ENCODE measurements at regions not wholly inside any gene's neighbourhood (a gene's known extent, or its start where the extent isn't known, plus 50 kb on each side); places are given as distances from the start of the nearest gene placed in this dataset.

DNA sequence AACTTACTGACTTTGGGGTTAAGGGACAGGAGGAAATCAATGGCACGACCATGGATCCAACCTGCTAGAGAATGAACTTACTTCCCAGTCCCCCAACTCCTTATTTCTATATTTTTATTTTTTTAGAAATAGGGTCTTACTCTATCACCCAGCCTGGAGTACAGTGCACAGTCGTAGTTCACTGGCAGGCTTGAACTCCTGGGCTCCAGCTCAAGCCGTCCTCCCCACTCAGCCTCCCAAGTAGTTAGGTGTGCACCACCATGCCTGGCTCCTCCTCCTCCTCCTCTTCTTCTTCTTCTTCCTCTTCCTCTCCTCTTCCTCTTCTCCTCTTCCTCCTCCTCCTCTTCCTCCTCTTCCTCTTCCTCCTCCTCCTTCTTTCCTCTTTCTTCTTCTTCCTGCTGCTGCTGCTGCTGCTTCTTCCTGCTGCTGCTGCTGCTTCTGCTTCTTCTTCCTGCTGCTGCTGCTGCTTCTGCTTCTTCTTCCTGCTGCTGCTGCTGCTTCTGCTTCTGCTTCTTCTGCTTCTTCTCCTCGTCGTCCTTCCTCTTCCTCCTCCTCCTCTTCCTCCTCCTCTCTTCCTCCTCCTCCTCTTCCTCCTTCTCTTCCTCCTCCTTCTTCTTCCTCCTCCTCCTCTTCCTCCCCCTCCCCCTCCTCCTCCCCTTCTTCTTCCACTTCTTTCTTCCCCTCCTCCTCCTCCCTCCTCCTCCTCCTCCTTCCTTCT lies 390.1 kb upstream of the RGS6 start:
- Histone ChIP-seq H3K36me3 (no peaks in the 10 kb centered on the region), H3K27ac (no peak overlapping the region), H3K4me1 (peaks cover 0 to 3% (median 0%) of the 10 kb centered on the region in 4 donors), H3K4me3 (no peak overlapping the region), H3K27me3 (no peaks in the 10 kb centered on the region), H3K9me3 (no peaks in the 10 kb centered on the region)
- DNase-seq (no peak), ATAC-seq (no peak)
- TF ChIP-seq, protein P1, sequence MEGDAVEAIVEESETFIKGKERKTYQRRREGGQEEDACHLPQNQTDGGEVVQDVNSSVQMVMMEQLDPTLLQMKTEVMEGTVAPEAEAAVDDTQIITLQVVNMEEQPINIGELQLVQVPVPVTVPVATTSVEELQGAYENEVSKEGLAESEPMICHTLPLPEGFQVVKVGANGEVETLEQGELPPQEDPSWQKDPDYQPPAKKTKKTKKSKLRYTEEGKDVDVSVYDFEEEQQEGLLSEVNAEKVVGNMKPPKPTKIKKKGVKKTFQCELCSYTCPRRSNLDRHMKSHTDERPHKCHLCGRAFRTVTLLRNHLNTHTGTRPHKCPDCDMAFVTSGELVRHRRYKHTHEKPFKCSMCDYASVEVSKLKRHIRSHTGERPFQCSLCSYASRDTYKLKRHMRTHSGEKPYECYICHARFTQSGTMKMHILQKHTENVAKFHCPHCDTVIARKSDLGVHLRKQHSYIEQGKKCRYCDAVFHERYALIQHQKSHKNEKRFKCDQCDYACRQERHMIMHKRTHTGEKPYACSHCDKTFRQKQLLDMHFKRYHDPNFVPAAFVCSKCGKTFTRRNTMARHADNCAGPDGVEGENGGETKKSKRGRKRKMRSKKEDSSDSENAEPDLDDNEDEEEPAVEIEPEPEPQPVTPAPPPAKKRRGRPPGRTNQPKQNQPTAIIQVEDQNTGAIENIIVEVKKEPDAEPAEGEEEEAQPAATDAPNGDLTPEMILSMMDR (IDR thresholded peaks at IDR 0.05): no peak
- TF ChIP-seq POLR2A (IDR thresholded peaks at IDR 0.05): no peak
- WGBS (ENCODE audit: insufficient coverage, low coverage, low lambda C conversion rate, missing lambda C conversion rate): 58% methylated on average over 4 of the region's 5 CpGs
- intact Hi-C loops (cut with DNase I): no loop called here

DNA sequence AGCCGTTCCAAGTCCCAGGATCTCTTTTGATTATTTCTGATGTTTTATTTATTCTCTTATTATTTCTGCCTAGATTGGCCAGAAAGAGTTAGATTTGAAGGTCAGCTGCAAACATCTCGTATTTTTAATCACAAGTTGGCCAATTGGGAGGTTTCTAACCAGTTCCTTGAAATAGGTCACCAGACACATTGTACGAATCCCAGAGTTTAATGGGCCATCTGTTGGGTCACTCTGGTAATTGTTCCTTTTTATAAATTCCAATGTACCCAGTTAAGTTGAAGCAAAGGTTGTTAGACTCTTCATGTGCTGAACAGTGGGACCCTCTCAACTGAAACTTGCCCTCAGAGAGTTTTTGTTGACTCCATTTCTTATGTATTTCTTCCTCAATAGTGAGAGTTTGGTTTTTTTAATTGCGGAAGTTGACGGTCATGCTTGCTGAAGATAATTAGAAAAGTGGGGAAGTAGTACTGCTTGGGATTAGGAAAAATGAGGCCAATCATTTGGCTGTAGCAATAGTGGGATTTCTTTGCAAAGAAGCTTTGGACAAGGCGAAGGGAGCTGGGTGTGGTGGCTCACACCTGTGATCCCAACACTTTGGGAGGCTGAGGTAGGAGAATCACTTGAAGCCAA lies 382.7 kb upstream of the RGS6 start:
- Histone ChIP-seq H3K36me3 (no peaks in the 10 kb centered on the region), H3K4me1 (peaks cover 0 to 14% (median 0%) of the 10 kb centered on the region in 4 donors), H3K4me3 (no peak overlapping the region), H3K27me3 (no peaks in the 10 kb centered on the region), H3K27ac (no peak overlapping the region), H3K9me3 (no peaks in the 10 kb centered on the region)
- ATAC-seq (no peak), DNase-seq (no peak)
- intact Hi-C loops (cut with DNase I): no loop called here
- TF ChIP-seq POLR2A (IDR thresholded peaks at IDR 0.05): no peak
- TF ChIP-seq, protein P1 (IDR thresholded peaks at IDR 0.05): no peak
- 82% methylated on average over 6 of the region's 6 CpGs for WGBS (ENCODE audit: insufficient coverage, low coverage, low lambda C conversion rate, missing lambda C conversion rate)

DNA sequence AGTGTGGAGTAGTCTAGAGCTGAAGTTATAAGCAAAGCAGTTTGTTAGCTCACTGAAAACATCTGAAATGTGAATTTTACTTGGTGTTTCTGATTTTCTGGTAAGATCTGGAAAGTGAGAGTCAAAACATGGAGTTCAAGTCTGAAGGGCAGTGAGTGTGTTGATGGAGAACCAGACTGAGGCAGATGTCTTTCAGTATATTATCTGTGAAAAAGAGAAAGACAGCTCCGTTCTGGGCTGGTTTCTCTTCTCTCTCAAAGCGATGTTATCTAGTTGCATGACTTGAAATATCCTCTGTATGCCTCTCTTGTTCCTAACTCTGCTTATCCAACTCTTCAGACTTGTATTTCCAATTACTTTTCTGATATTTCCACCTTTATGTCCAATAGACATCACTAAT lies 381.9 kb upstream of the RGS6 start:
- H3K36me3 ChIP-seq: no peaks in the 10 kb centered on the region
- DNase-seq (no peak), ATAC-seq (no peak)
- H3K27ac ChIP-seq: no peak overlapping the region
- H3K4me3 ChIP-seq: no peak overlapping the region
- H3K9me3 ChIP-seq: no peaks in the 10 kb centered on the region
- peaks cover 0 to 14% (median 1%) of the 10 kb centered on the region in 4 donors for H3K4me1 ChIP-seq
- WGBS (ENCODE audit: insufficient coverage, low coverage, low lambda C conversion rate, missing lambda C conversion rate): 96% methylated on average over 2 of the region's 2 CpGs
- TF ChIP-seq POLR2A (IDR thresholded peaks at IDR 0.05): no peak
- TF ChIP-seq, protein P1 (IDR thresholded peaks at IDR 0.05): no peak
- intact Hi-C loops (cut with DNase I): no loop called here
- H3K27me3 ChIP-seq: no peaks in the 10 kb centered on the region

DNA sequence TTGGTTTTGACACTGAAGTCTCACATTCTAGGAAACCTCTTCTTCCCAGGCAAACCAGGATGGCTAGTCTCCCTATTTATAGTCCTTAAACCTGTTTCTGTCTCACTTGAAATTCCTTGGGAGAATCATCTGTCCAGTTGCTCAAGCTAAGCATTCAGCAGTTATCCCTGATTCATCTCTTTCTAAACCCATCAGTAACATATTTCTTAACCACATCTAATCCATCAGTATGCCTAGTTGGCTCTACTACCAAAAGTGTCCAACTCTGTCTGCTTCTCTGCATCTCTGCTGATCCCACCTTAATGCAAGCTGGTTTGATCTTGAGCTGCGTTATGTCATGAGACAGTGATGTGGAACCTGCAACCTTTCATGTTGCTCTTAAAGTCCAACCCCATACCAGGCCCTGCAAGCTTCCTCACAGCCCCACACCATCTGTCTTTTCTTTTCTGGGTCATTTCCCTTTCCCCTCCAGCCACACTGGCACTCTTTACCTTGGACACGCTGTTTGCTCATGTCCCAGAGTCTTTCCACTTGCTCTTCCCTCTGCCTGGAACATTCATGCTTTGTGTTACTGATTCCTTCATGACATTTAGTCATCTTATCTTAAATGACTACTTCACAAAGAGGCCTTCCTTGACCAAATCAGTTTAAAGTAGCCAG lies 380.8 kb upstream of the RGS6 start:
- 57% methylated on average over 2 of the region's 2 CpGs for WGBS (ENCODE audit: insufficient coverage, low coverage, low lambda C conversion rate, missing lambda C conversion rate)
- Histone ChIP-seq H3K27ac (no peak overlapping the region), H3K4me1 (peaks cover 0 to 14% (median 2%) of the 10 kb centered on the region in 4 donors), H3K27me3 (no peaks in the 10 kb centered on the region), H3K9me3 (no peaks in the 10 kb centered on the region), H3K4me3 (no peak overlapping the region), H3K36me3 (no peaks in the 10 kb centered on the region)
- ATAC-seq: peak in 1 of 4 donors; percentile 21
- no peak for DNase-seq
- intact Hi-C loops (cut with DNase I): no loop called here
- TF ChIP-seq, protein P1 (IDR thresholded peaks at IDR 0.05): no peak
- no peak for TF ChIP-seq POLR2A (IDR thresholded peaks at IDR 0.05)

Measured in right lobe of liver (tissue), 6 donors.